Endothelial cell (in vitro differentiated cells): ENCODE measurements at regions not wholly inside any gene's neighbourhood (a gene's known extent, or its start where the extent isn't known, plus 50 kb on each side); places are given as distances from the start of the nearest gene placed in this dataset.

Experiments
- DNase-seq: peaks from one replicate; pipeline ENCODE4 v3.0.0; 2021; ENCODE audit warnings: low spot score
- H3K27ac Mint-ChIP-seq: one replicate; pipeline ENCODE4 v1.8.0; 2021; ENCODE audit warnings: mixed read lengths, inconsistent platforms; ENCODE audit not compliant: unreplicated experiment
- H3K27me3 Mint-ChIP-seq: one replicate; pipeline ENCODE4 v1.8.0; 2021; ENCODE audit warnings: mild to moderate bottlenecking, moderate library complexity, mixed read lengths, inconsistent platforms; ENCODE audit not compliant: unreplicated experiment
- H3K36me3 Mint-ChIP-seq: one replicate; pipeline ENCODE4 v1.8.0; 2021; ENCODE audit warnings: mild to moderate bottlenecking, low read depth, mixed read lengths, inconsistent platforms; ENCODE audit not compliant: unreplicated experiment
- H3K4me1 Mint-ChIP-seq: one replicate; pipeline ENCODE4 v1.8.0; 2021; ENCODE audit warnings: mild to moderate bottlenecking, mixed read lengths, inconsistent platforms; ENCODE audit not compliant: unreplicated experiment
- H3K4me3 Mint-ChIP-seq: one replicate; pipeline ENCODE4 v1.8.0; 2021; ENCODE audit warnings: mild to moderate bottlenecking, mixed read lengths, inconsistent platforms; ENCODE audit not compliant: unreplicated experiment
- H3K9me3 Mint-ChIP-seq: one replicate; pipeline ENCODE4 v1.8.0; 2021; ENCODE audit warnings: mixed read lengths, inconsistent platforms; ENCODE audit not compliant: unreplicated experiment
- TF ChIP-seq, protein P1 (sequence below): fragments of 200-600 bp; sonication (generic); IDR thresholded peaks from one replicate; pipeline ENCODE4 v1.5.0; 2021; ENCODE audit warnings: antibody characterized with exemption; ENCODE audit not compliant: unreplicated experiment

DNA sequence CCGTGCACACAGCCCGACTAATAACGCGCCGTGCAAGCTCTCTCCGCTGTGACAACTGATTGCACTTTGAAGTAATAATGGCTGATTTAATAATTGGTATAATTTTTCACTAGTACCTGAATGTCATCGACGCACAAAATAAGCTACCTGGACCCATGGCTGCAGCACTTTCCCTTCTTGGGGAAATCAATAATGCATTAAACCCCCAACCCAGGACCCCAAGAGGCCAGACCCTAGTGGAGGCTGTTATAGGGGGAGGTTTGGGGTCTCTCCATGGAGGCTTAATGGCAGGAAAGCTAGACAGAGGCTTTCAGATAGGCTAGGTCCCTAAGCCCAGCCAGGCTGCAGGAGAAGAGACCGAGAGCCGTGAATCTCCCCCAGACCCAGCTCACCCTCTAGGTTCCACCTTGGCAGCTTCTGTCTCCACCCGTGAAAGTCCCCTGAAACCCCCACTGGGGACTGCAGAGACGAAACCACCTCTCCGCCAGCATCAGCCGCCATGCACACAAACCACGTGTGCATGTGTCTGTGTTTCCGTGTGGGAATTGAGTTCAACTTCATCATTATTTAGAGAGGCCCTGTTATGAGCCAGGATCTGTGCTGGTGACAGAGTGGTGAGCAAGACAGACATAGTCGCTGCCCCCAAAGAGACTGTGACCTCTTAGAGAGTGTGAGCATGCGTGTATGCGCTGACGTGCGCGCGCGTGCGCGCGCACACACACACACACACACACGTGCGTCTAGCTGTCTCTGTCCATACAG is 168.6 kb upstream of the MVB12B start:
- TF ChIP-seq, protein P1, sequence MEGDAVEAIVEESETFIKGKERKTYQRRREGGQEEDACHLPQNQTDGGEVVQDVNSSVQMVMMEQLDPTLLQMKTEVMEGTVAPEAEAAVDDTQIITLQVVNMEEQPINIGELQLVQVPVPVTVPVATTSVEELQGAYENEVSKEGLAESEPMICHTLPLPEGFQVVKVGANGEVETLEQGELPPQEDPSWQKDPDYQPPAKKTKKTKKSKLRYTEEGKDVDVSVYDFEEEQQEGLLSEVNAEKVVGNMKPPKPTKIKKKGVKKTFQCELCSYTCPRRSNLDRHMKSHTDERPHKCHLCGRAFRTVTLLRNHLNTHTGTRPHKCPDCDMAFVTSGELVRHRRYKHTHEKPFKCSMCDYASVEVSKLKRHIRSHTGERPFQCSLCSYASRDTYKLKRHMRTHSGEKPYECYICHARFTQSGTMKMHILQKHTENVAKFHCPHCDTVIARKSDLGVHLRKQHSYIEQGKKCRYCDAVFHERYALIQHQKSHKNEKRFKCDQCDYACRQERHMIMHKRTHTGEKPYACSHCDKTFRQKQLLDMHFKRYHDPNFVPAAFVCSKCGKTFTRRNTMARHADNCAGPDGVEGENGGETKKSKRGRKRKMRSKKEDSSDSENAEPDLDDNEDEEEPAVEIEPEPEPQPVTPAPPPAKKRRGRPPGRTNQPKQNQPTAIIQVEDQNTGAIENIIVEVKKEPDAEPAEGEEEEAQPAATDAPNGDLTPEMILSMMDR = no peak
- Mint-ChIP-seq H3K27me3 (peaks cover 7% of the 10 kb centered on the region), H3K4me1 (no peaks in the 10 kb centered on the region), H3K9me3 (no peaks in the 10 kb centered on the region), H3K4me3 (no peak overlapping the region), H3K36me3 (no peaks in the 10 kb centered on the region), H3K27ac (no peak overlapping the region)
- DNase-seq = no peak

- TF ChIP-seq, protein P1 = no peak
- no peak overlapping the region for H3K4me3 Mint-ChIP-seq
- H3K4me1 Mint-ChIP-seq = no peaks in the 10 kb centered on the region
- no peaks in the 10 kb centered on the region for H3K9me3 Mint-ChIP-seq
- peaks cover 4% of the 10 kb centered on the region for H3K27me3 Mint-ChIP-seq
- no peaks in the 10 kb centered on the region for H3K36me3 Mint-ChIP-seq
- no peak for DNase-seq
- H3K27ac Mint-ChIP-seq = no peak overlapping the region
Measured at GRCh38 chr9:126158588-126159429, 167.8 kb upstream of the MVB12B start.

GRCh38 chr9:126159430-126160060 is 167.1 kb upstream of the MVB12B start:
- H3K4me1 Mint-ChIP-seq = no peaks in the 10 kb centered on the region
- H3K4me3 Mint-ChIP-seq = no peak overlapping the region
- DNase-seq = no peak
- H3K27me3 Mint-ChIP-seq = peaks cover 4% of the 10 kb centered on the region
- no peaks in the 10 kb centered on the region for H3K36me3 Mint-ChIP-seq
- TF ChIP-seq, protein P1 = no peak
- H3K9me3 Mint-ChIP-seq = no peaks in the 10 kb centered on the region
- H3K27ac Mint-ChIP-seq = no peak overlapping the region

DNA sequence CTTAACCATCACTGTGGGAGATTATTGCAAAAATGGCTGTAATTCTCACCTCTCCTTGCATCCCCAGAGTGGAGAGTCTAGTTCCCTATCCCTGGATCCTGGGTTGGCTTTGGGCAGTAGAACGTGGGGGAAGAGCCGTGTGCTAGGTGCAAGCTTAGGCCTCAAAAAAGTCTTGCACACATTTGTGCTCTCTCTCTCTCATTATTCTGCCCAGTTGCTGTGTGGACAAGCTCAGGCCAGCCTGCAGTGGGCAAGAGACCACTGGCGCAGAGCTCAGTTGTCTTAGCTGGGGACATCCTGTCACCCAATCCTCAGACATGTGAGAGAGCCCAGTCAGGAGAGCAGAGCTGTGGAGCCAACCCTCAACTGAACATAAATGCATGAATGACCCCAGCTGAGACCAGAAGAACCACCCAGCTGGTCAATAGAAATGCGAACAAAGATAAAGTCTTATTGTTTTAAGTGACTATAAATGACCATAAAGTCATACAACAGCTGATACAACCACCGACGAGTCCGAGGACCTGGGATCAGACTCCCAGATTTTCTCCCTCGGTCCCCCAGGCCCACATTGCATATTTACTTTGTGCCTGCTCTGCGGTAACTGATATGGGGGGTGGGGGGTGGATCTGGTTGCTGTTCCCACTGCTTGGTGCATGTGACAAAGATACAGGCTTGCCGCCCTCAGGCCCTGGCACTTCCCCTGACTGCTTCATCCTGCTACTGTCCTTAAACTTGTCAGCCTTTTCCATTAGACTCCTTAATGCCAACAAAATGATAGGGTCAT is 166.4 kb upstream of the MVB12B start:
- Mint-ChIP-seq H3K36me3 (no peaks in the 10 kb centered on the region), H3K27me3 (peaks cover 4% of the 10 kb centered on the region), H3K27ac (no peak overlapping the region), H3K4me3 (no peak overlapping the region), H3K4me1 (no peaks in the 10 kb centered on the region), H3K9me3 (no peaks in the 10 kb centered on the region)
- TF ChIP-seq, protein P1 = no peak
- no peak for DNase-seq
